Astrocyte (in vitro differentiated cells and primary cell): ENCODE measurements at regions not wholly inside any gene's neighbourhood (a gene's known extent, or its start where the extent isn't known, plus 50 kb on each side); places are given as distances from the start of the nearest gene placed in this dataset.

ENCODE experiments used
- DNase-seq: peaks from one replicate; pipeline ENCODE4 v3.0.0-alpha.2; 2010; ENCODE audit warnings: low read depth
- FAIRE-seq: peaks from 2 replicates; lab custom pipeline; 2011; peaks lifted over from hg19 to GRCh38; lab: Jason Lieb, UNC
- H2AFZ ChIP-seq: 2 replicates; pipeline ENCODE4 v1.6.0; 2012; ENCODE audit warnings: low read depth, low read length, inconsistent platforms
- H3K27ac ChIP-seq: 2 replicates; pipeline ENCODE4 v1.5.1; 2011; ENCODE audit warnings: low read depth, low read length, inconsistent platforms
- H3K27me3 ChIP-seq: 2 replicates; pipeline ENCODE4 v1.6.0; 2011; ENCODE audit warnings: low read length, inconsistent platforms; ENCODE audit not compliant: insufficient read depth
- H3K36me3 ChIP-seq: 2 replicates; pipeline ENCODE4 v1.5.1; 2011; ENCODE audit warnings: low read length, inconsistent platforms; ENCODE audit not compliant: insufficient read depth
- H3K4me1 ChIP-seq: 2 replicates; pipeline ENCODE4 v1.5.1; 2011; ENCODE audit warnings: low read length, inconsistent platforms; ENCODE audit not compliant: insufficient read depth
- H3K4me2 ChIP-seq: 2 replicates; pipeline ENCODE4 v1.6.0; 2012; ENCODE audit warnings: low read length, inconsistent platforms
- H3K4me3 ChIP-seq: 2 replicates; pipeline ENCODE4 v1.5.1; 2011; ENCODE audit warnings: low read depth, mild to moderate bottlenecking, low read length, inconsistent platforms; ENCODE audit not compliant: insufficient read depth
- H3K79me2 ChIP-seq: 2 replicates; pipeline ENCODE4 v1.6.0; 2012; ENCODE audit warnings: mild to moderate bottlenecking, low read length, inconsistent platforms; ENCODE audit not compliant: insufficient read depth
- H3K9ac ChIP-seq: 2 replicates; pipeline ENCODE4 v1.6.0; 2012; ENCODE audit warnings: mild to moderate bottlenecking, low read length, inconsistent platforms
- H3K9me3 ChIP-seq: 2 replicates; pipeline ENCODE4 v1.5.1; 2012; ENCODE audit warnings: low read depth, mild to moderate bottlenecking, low read length, inconsistent platforms; ENCODE audit not compliant: insufficient read depth
- H4K20me1 ChIP-seq: 2 replicates; pipeline ENCODE4 v1.6.0; 2012; ENCODE audit warnings: low read length, inconsistent platforms; ENCODE audit not compliant: insufficient read depth
- H3K27ac Mint-ChIP-seq: one replicate; pipeline ENCODE4 v1.8.0; 2021; ENCODE audit warnings: mild to moderate bottlenecking, mixed read lengths; ENCODE audit not compliant: unreplicated experiment
- H3K27me3 Mint-ChIP-seq: one replicate; pipeline ENCODE4 v1.8.0; 2021; ENCODE audit warnings: low read depth, mixed read lengths; ENCODE audit not compliant: unreplicated experiment
- H3K36me3 Mint-ChIP-seq: one replicate; pipeline ENCODE4 v1.8.0; 2021; ENCODE audit warnings: low read depth, mixed read lengths; ENCODE audit not compliant: unreplicated experiment
- H3K4me1 Mint-ChIP-seq: one replicate; pipeline ENCODE4 v1.8.0; 2021; ENCODE audit warnings: low read depth, mixed read lengths; ENCODE audit not compliant: unreplicated experiment
- H3K4me3 Mint-ChIP-seq: one replicate; pipeline ENCODE4 v1.8.0; 2021; ENCODE audit warnings: mild to moderate bottlenecking, moderate library complexity, mixed read lengths; ENCODE audit not compliant: unreplicated experiment
- H3K9me3 Mint-ChIP-seq: one replicate; pipeline ENCODE4 v1.8.0; 2021; ENCODE audit warnings: mild to moderate bottlenecking, mixed read lengths; ENCODE audit not compliant: unreplicated experiment
- EZH2 ChIP-seq: IDR thresholded peaks from 2 replicates; pipeline ENCODE4 v1.6.1; 2012; ENCODE audit warnings: mild to moderate bottlenecking, low read length, inconsistent platforms; ENCODE audit not compliant: insufficient read depth
- TF ChIP-seq, protein P1 (sequence below): IDR thresholded peaks from 2 replicates; pipeline ENCODE4 v1.5.1; 2011; ENCODE audit warnings: low read depth, mild to moderate bottlenecking, inconsistent platforms, low read length, moderate library complexity; ENCODE audit not compliant: insufficient read depth

DNA sequence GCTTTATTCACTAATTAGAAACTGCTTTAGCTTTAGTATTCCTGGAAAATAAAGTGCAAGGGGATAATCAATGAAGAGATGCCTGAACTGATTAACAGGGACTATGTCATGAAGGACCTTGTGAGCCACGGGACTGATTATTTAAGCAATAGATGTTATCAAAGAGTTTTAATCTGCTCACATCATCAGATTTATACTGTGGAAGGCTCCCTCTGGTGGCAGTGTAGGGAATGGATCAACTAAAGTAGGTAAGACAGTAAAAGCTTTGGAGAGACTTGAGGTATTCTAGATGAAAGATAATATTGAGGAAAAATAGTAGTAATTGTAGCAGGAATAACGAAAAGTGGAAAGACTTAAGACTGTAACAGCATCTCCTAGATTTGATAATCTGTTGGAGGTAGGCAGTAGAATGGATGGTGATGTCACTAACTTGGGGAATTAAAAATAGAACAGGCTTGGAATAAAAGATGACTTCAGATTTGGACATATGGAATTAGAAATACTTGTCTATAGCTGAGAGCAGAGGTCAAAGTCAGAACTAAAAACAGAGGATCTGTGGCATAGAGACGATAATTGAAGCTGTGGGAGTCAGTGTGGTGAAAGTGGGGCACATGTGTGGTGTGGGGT is 80.3 kb upstream of the HTR1E start:
- no peaks in the 10 kb centered on the region for H3K79me2 ChIP-seq
- no peak overlapping the region for H3K4me3 Mint-ChIP-seq
- no peaks in the 10 kb centered on the region for H3K27me3 ChIP-seq
- H3K4me2 ChIP-seq, result no peak overlapping the region
- no peaks in the 10 kb centered on the region for H3K4me1 ChIP-seq
- H3K4me1 Mint-ChIP-seq, result peaks cover 5% of the 10 kb centered on the region
- H3K4me3 ChIP-seq, result no peak overlapping the region
- DNase-seq (peak; percentile 3), FAIRE-seq (no peak)
- no peaks in the 10 kb centered on the region for H4K20me1 ChIP-seq
- H2AFZ ChIP-seq, result no peak overlapping the region
- H3K27ac ChIP-seq, result no peak overlapping the region
- H3K36me3 Mint-ChIP-seq, result no peaks in the 10 kb centered on the region
- H3K27ac Mint-ChIP-seq, result no peak overlapping the region
- no peaks in the 10 kb centered on the region for H3K9me3 Mint-ChIP-seq
- no peak overlapping the region for H3K9ac ChIP-seq
- no peaks in the 10 kb centered on the region for H3K9me3 ChIP-seq
- no peak for TF ChIP-seq EZH2
- TF ChIP-seq, protein P1, sequence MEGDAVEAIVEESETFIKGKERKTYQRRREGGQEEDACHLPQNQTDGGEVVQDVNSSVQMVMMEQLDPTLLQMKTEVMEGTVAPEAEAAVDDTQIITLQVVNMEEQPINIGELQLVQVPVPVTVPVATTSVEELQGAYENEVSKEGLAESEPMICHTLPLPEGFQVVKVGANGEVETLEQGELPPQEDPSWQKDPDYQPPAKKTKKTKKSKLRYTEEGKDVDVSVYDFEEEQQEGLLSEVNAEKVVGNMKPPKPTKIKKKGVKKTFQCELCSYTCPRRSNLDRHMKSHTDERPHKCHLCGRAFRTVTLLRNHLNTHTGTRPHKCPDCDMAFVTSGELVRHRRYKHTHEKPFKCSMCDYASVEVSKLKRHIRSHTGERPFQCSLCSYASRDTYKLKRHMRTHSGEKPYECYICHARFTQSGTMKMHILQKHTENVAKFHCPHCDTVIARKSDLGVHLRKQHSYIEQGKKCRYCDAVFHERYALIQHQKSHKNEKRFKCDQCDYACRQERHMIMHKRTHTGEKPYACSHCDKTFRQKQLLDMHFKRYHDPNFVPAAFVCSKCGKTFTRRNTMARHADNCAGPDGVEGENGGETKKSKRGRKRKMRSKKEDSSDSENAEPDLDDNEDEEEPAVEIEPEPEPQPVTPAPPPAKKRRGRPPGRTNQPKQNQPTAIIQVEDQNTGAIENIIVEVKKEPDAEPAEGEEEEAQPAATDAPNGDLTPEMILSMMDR, result peak; percentile 70
- H3K27me3 Mint-ChIP-seq, result no peaks in the 10 kb centered on the region
- no peaks in the 10 kb centered on the region for H3K36me3 ChIP-seq

DNA sequence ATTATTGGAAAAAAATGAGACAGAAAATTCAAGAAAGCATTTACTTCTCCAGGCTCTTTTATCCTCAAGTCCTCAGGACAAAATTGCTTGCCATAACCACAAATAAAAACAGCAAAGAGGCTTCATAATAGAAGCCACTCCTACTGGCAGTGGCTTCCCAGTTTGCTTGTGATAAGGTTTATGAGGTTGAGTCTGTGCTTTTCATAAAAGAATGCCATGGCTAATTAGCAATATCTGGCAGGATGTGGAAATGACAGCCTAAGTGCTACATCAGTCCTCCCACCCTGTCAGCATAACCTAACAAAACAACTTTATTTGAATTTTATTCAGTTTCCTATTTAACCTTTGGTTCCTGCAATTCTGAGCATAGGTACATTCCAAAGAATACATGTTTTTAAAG is 80.9 kb upstream of the HTR1E start:
- Histone ChIP-seq H3K27me3 (no peaks in the 10 kb centered on the region), H3K27ac (no peak overlapping the region), H3K36me3 (no peaks in the 10 kb centered on the region), H3K4me3 (no peak overlapping the region), H3K4me1 (no peaks in the 10 kb centered on the region), H4K20me1 (no peaks in the 10 kb centered on the region), H2AFZ (no peak overlapping the region), H3K9ac (no peak overlapping the region), H3K79me2 (no peaks in the 10 kb centered on the region), H3K9me3 (no peaks in the 10 kb centered on the region), H3K4me2 (no peak overlapping the region)
- H3K9me3 Mint-ChIP-seq, result no peaks in the 10 kb centered on the region
- no peak overlapping the region for H3K27ac Mint-ChIP-seq
- H3K4me1 Mint-ChIP-seq, result peaks cover 5% of the 10 kb centered on the region
- H3K4me3 Mint-ChIP-seq, result no peak overlapping the region
- FAIRE-seq, result no peak
- DNase-seq, result no peak
- TF ChIP-seq, protein P1, result no peak
- no peak for TF ChIP-seq EZH2
- H3K36me3 Mint-ChIP-seq, result no peaks in the 10 kb centered on the region
- no peaks in the 10 kb centered on the region for H3K27me3 Mint-ChIP-seq

DNA sequence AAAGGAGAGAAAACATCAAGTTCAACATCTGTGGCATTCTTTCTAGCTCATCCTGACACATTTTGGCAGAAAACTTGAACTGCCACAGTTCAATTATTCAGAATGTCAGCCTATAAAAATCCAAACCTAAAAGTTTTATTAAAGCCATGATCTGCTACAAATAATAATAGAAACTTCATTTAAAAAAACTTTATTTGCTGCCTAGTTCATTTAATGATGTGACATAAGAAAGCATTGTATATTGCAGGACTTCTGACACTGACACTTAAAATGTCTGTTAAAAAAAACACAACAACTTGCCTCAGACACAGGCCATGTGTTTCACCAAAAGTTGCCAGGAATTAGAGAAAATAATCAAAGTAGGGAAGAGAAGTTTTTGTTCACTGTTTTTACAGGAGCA is 88.3 kb upstream of the HTR1E start:
- Histone ChIP-seq H3K4me2 (no peak overlapping the region), H4K20me1 (no peaks in the 10 kb centered on the region), H3K79me2 (no peaks in the 10 kb centered on the region), H3K27me3 (no peaks in the 10 kb centered on the region), H3K4me1 (no peaks in the 10 kb centered on the region), H3K27ac (no peak overlapping the region), H3K9me3 (no peaks in the 10 kb centered on the region), H3K9ac (no peak overlapping the region), H3K36me3 (no peaks in the 10 kb centered on the region), H3K4me3 (no peak overlapping the region), H2AFZ (no peak overlapping the region)
- Mint-ChIP-seq H3K27ac (no peak overlapping the region), H3K4me1 (peaks cover 5% of the 10 kb centered on the region), H3K9me3 (no peaks in the 10 kb centered on the region), H3K27me3 (no peaks in the 10 kb centered on the region), H3K36me3 (no peaks in the 10 kb centered on the region), H3K4me3 (no peak overlapping the region)
- TF ChIP-seq, protein P1, result no peak
- TF ChIP-seq EZH2, result no peak
- FAIRE-seq, result no peak
- no peak for DNase-seq
